PC-3 (cell line): ENCODE measurements at regions not wholly inside any gene's neighbourhood (a gene's known extent, or its start where the extent isn't known, plus 50 kb on each side); places are given as distances from the start of the nearest gene placed in this dataset.
A peak's percentile ranks its signal among the peaks of the same experiment; 100 is the strongest.

Source experiments
- ATAC-seq: fragments of 200-7000 bp; cut with Tn5 transposase; 2 replicates; pipeline ENCODE4 v1.9.1; 2020; ENCODE audit warnings: mild to moderate bottlenecking, moderate library complexity
- BruUV-seq: library from RNA; stranded (reverse); fragments of 400-500 nt; replicated peaks from 2 replicates; lab custom pipeline; 2021; lab: Mats Ljungman, UMichigan
- CTCF ChIA-PET: fragments of 300-600 bp; sonication (Branson Sonifier 250); formaldehyde crosslinking; loops from one replicate; lab custom pipeline; 2022; ENCODE audit warnings: antibody characterized with exemption; lab: Charles Lee
- POLR2A ChIA-PET: fragments of 300-600 bp; sonication (Branson Sonifier 250); formaldehyde crosslinking; loops from one replicate; lab custom pipeline; 2022; ENCODE audit warnings: antibody characterized with exemption; ENCODE audit not compliant: unreplicated experiment; lab: Charles Lee
- DNase-seq: peaks from one replicate; pipeline ENCODE4 v3.0.0-alpha.2; 2015
- H2AFZ ChIP-seq: fragments of 300-600 bp; sonication (generic); 2 replicates; pipeline ENCODE4 v1.6.0; 2016; ENCODE audit warnings: antibody characterized with exemption, low read length
- H3F3A ChIP-seq: fragments of 300-600 bp; sonication (generic); one replicate; pipeline ENCODE4 v1.6.0; 2017; ENCODE audit warnings: antibody characterized with exemption, low read length, control low read depth, mild to moderate bottlenecking; ENCODE audit not compliant: unreplicated experiment
- H3K27ac ChIP-seq: fragments of 300-600 bp; sonication (generic); 2 replicates; pipeline ENCODE4 v1.5.1; 2016; ENCODE audit warnings: mild to moderate bottlenecking, low read length
- H3K27me3 ChIP-seq: fragments of 300-600 bp; sonication (generic); 2 replicates; pipeline ENCODE4 v1.6.1; 2016; ENCODE audit warnings: low read length, mixed read lengths
- H3K36me3 ChIP-seq: fragments of 300-600 bp; sonication (generic); 2 replicates; pipeline ENCODE4 v1.6.1; 2016; ENCODE audit warnings: low read depth, mixed run types, low read length, mixed read lengths
- H3K4me1 ChIP-seq: fragments of 300-600 bp; sonication (generic); 2 replicates; pipeline ENCODE4 v1.5.1; 2016; ENCODE audit warnings: low read length; ENCODE audit not compliant: insufficient read depth
- H3K4me2 ChIP-seq: fragments of 300-600 bp; sonication (generic); 2 replicates; pipeline ENCODE4 v1.6.0; 2016; ENCODE audit warnings: low read length
- H3K4me3 ChIP-seq: fragments of 300-600 bp; sonication (generic); 2 replicates; pipeline ENCODE4 v1.5.1; 2016; ENCODE audit warnings: mild to moderate bottlenecking, low read length, mixed read lengths
- H3K79me2 ChIP-seq: fragments of 300-600 bp; sonication (generic); 2 replicates; pipeline ENCODE4 v1.6.1; 2017; ENCODE audit warnings: low read length, mixed read lengths
- H3K9ac ChIP-seq: fragments of 300-600 bp; sonication (generic); 2 replicates; pipeline ENCODE4 v1.6.0; 2016; ENCODE audit warnings: mild to moderate bottlenecking, low read length
- H3K9me2 ChIP-seq: fragments of 300-600 bp; sonication (generic); replicated peaks from 2 replicates; pipeline ENCODE4 v1.6.1; 2016; ENCODE audit warnings: mixed run types, low read length, mixed read lengths
- H3K9me3 ChIP-seq: fragments of 300-600 bp; sonication (generic); 2 replicates; pipeline ENCODE4 v1.6.1; 2016; ENCODE audit warnings: low read length, mixed read lengths
- H4K20me1 ChIP-seq: fragments of 300-600 bp; sonication (generic); 2 replicates; pipeline ENCODE4 v1.6.1; 2016; ENCODE audit warnings: low read length, mixed read lengths
- EZH2 ChIP-seq: fragments of 300-600 bp; sonication (generic); IDR thresholded peaks from one replicate; pipeline ENCODE4 v1.6.1; 2017; ENCODE audit warnings: antibody characterized with exemption, mild to moderate bottlenecking, low read length; ENCODE audit not compliant: unreplicated experiment
- EZH2phosphoT487 ChIP-seq: fragments of 300-600 bp; sonication (generic); IDR thresholded peaks from 2 replicates; pipeline ENCODE4 v1.6.1; 2018; ENCODE audit warnings: mild to moderate bottlenecking, antibody characterized with exemption, low read length, borderline replicate concordance
- intact Hi-C: fragments of 100-400 bp; cut with micrococcal nuclease; formaldehyde crosslinking; loops from 2 replicates; pipeline ENCODE4 v1.9.0; 2023
- TF ChIP-seq, protein P1 (sequence below): fragments of 300-600 bp; sonication (generic); conservative IDR thresholded peaks from 2 replicates; pipeline ENCODE4 v1.5.1; 2017; ENCODE audit warnings: antibody characterized with exemption, low read depth, mild to moderate bottlenecking, low read length

DNA sequence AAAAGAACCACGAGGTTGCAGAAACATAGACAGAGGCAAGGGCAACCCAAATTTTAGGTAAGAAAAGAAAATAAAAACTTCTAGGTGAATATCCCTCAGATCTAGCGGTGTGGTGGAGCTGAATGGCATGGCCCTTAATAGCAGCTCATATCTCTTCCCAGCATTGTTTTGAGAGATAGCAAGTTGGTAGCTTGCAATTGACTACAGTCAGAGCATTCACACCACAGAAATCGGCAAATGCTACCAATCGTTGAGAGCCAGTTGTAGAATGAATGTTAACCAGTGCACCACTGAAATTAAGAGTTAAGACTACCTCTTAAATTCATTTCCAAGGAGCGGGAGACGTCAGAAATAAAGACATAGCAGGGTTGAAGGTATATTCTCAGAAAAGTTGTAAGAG, 184.0 kb upstream of the KIT start:
- Histone ChIP-seq H2AFZ (no peak overlapping the region), H3K9me2 (no peaks in the 10 kb centered on the region), H3K9me3 (no peaks in the 10 kb centered on the region), H3K4me3 (no peak overlapping the region), H3F3A (no peaks in the 10 kb centered on the region), H3K4me2 (no peak overlapping the region), H3K27ac (no peak overlapping the region), H4K20me1 (no peaks in the 10 kb centered on the region), H3K9ac (no peak overlapping the region), H3K79me2 (no peaks in the 10 kb centered on the region), H3K4me1 (no peaks in the 10 kb centered on the region), H3K27me3 (no peaks in the 10 kb centered on the region), H3K36me3 (no peaks in the 10 kb centered on the region)
- DNase-seq (no peak), ATAC-seq (no peak)
- POLR2A ChIA-PET = no interaction called here
- intact Hi-C loops = no loop called here
- TF ChIP-seq EZH2 = no peak
- TF ChIP-seq EZH2phosphoT487 = no peak
- TF ChIP-seq, protein P1, sequence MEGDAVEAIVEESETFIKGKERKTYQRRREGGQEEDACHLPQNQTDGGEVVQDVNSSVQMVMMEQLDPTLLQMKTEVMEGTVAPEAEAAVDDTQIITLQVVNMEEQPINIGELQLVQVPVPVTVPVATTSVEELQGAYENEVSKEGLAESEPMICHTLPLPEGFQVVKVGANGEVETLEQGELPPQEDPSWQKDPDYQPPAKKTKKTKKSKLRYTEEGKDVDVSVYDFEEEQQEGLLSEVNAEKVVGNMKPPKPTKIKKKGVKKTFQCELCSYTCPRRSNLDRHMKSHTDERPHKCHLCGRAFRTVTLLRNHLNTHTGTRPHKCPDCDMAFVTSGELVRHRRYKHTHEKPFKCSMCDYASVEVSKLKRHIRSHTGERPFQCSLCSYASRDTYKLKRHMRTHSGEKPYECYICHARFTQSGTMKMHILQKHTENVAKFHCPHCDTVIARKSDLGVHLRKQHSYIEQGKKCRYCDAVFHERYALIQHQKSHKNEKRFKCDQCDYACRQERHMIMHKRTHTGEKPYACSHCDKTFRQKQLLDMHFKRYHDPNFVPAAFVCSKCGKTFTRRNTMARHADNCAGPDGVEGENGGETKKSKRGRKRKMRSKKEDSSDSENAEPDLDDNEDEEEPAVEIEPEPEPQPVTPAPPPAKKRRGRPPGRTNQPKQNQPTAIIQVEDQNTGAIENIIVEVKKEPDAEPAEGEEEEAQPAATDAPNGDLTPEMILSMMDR = no peak
- BruUV-seq = no TSS peak
- CTCF ChIA-PET = no interaction called here

DNA sequence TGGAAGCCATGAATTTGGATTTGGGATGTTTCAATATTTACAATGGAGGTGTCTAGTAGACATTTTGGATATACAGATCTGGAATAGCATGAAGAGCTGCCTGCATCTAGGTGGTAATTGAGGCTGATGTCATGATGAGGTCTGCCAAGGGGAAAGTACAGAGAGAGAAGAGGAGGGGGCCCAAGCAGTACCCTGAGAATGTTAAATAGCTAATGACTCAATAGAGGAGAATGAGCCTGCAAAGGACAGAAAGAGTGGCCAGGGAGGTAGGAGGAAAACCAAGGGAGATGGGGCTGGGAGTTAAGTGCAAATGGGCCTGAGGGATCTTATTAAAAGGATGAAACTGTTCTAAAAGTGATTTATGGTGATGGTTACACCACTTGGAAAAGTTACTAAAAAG, 182.2 kb upstream of the KIT start:
- Histone ChIP-seq H2AFZ (no peak overlapping the region), H3K9me3 (no peaks in the 10 kb centered on the region), H3K4me1 (no peaks in the 10 kb centered on the region), H3K27ac (no peak overlapping the region), H3K27me3 (no peaks in the 10 kb centered on the region), H3K36me3 (no peaks in the 10 kb centered on the region), H3K4me3 (no peak overlapping the region), H3K9ac (no peak overlapping the region), H3K4me2 (no peak overlapping the region), H4K20me1 (no peaks in the 10 kb centered on the region), H3K9me2 (no peaks in the 10 kb centered on the region), H3K79me2 (no peaks in the 10 kb centered on the region), H3F3A (no peaks in the 10 kb centered on the region)
- DNase-seq = no peak
- BruUV-seq = no TSS peak
- ChIA-PET POLR2A (no interaction called here), CTCF (no interaction called here)
- ATAC-seq = no peak
- no peak for TF ChIP-seq EZH2phosphoT487
- TF ChIP-seq, protein P1 = no peak
- no peak for TF ChIP-seq EZH2
- intact Hi-C loops = no loop called here

DNA sequence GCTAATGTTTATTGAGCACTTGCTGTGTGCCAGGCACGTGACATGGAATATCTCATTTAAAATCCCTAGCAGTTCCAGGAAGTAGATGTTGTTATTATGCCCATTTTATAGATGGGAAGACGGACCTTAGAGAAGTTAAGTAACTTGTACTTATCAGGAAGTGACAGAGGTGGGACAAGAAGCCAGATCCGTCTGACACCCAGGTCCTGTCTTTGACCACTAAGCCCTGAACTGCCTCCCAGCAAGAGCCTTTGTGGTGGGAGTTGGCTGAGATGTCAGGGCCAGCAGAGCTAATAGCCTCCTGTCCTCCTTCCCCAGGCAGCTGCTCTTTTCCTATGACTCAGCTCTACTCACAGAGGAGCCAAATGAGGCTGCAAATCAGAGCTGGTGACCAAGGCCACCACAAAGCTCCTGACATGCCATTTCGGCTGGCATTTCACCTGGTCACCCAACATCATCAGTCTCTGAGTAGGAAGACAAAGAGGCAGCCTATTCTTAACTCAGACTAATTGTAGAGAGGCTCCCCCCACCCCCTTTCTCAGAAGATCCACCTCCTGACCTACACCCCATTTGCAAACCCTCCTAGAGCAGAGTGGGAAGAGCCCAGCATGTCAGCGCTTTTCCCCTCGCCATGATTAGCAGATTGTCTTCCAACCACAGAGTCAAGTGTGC, 175.1 kb upstream of the KIT start:
- no peak overlapping the region for H2AFZ ChIP-seq
- H4K20me1 ChIP-seq = no peaks in the 10 kb centered on the region
- H3K79me2 ChIP-seq = no peaks in the 10 kb centered on the region
- BruUV-seq = no TSS peak
- H3F3A ChIP-seq = no peaks in the 10 kb centered on the region
- H3K27ac ChIP-seq = no peak overlapping the region
- intact Hi-C loops = no loop called here
- ChIA-PET POLR2A (no interaction called here), CTCF (no interaction called here)
- no peak for ATAC-seq
- no peak overlapping the region for H3K9ac ChIP-seq
- H3K36me3 ChIP-seq = no peaks in the 10 kb centered on the region
- H3K4me1 ChIP-seq = no peaks in the 10 kb centered on the region
- H3K27me3 ChIP-seq = no peaks in the 10 kb centered on the region
- peak; percentile 38 for DNase-seq
- H3K4me3 ChIP-seq = no peak overlapping the region
- no peak for TF ChIP-seq EZH2phosphoT487
- TF ChIP-seq EZH2 = no peak
- TF ChIP-seq, protein P1 = no peak
- H3K9me3 ChIP-seq = no peaks in the 10 kb centered on the region
- no peaks in the 10 kb centered on the region for H3K9me2 ChIP-seq
- H3K4me2 ChIP-seq = no peak overlapping the region
